D721Med (cell line): ENCODE measurements at regions not wholly inside any gene's neighbourhood (a gene's known extent, or its start where the extent isn't known, plus 50 kb on each side); places are given as distances from the start of the nearest gene placed in this dataset.

Experiments
- DNase-seq: peaks from one replicate; pipeline ENCODE4 v3.0.0; 2011; ENCODE audit warnings: low spot score; ENCODE audit not compliant: insufficient read length
- FAIRE-seq: peaks from 2 replicates; lab custom pipeline; 2011; peaks lifted over from hg19 to GRCh38; lab: Jason Lieb, UNC
- TF ChIP-seq, protein P1 (sequence below): IDR thresholded peaks from 2 replicates; pipeline ENCODE4 v1.5.1; 2012; ENCODE audit warnings: mild to moderate bottlenecking, control low read depth; ENCODE audit not compliant: insufficient read depth; ENCODE audit errors: missing control alignments

GRCh38 chr7:86164827-86165226, 478.9 kb upstream of the GRM3 start:
- TF ChIP-seq, protein P1, sequence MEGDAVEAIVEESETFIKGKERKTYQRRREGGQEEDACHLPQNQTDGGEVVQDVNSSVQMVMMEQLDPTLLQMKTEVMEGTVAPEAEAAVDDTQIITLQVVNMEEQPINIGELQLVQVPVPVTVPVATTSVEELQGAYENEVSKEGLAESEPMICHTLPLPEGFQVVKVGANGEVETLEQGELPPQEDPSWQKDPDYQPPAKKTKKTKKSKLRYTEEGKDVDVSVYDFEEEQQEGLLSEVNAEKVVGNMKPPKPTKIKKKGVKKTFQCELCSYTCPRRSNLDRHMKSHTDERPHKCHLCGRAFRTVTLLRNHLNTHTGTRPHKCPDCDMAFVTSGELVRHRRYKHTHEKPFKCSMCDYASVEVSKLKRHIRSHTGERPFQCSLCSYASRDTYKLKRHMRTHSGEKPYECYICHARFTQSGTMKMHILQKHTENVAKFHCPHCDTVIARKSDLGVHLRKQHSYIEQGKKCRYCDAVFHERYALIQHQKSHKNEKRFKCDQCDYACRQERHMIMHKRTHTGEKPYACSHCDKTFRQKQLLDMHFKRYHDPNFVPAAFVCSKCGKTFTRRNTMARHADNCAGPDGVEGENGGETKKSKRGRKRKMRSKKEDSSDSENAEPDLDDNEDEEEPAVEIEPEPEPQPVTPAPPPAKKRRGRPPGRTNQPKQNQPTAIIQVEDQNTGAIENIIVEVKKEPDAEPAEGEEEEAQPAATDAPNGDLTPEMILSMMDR, result no peak
- DNase-seq, result no peak
- no peak for FAIRE-seq

DNA sequence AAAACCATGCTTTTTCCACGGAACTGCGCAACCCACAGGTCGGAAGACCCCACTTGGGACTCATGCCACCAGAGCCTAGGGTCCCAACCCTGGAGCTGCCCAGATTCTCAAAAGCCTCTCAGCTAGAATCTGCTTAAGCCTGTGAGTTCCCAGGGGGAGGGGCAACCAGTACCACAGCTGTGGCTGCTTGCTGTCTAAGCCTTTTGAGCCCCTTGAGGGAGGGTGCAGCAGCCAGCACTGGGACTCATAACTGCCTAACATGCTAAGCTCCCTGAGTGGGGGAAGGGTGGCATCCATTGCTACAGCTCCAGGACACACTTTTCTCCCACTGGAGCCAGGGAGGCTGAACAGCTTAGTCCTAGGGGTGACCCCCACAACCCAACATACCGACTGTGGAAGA, 485.6 kb upstream of the GRM3 start:
- TF ChIP-seq, protein P1, result no peak
- DNase-seq (no peak), FAIRE-seq (no peak)

DNA sequence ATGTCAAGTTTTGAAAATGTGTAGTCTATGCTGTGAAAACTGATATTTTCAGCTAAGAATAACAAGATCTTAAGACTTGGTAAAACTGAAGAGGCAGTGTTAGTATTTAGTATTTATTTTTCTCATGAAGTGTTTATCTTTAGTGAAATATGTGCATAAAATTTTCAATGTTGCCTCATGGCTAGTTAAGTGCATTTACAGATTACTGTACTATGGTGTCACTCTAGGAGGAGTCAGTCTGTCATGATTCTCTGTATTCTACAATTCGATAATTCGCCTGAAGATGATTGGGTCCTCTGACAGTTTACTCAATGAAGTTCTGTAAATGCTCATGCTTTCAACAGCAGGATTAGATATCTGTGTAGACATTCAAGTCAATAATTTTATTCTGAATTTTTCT, 488.1 kb upstream of the GRM3 start:
- no peak for FAIRE-seq
- TF ChIP-seq, protein P1, result no peak
- DNase-seq, result no peak

DNA sequence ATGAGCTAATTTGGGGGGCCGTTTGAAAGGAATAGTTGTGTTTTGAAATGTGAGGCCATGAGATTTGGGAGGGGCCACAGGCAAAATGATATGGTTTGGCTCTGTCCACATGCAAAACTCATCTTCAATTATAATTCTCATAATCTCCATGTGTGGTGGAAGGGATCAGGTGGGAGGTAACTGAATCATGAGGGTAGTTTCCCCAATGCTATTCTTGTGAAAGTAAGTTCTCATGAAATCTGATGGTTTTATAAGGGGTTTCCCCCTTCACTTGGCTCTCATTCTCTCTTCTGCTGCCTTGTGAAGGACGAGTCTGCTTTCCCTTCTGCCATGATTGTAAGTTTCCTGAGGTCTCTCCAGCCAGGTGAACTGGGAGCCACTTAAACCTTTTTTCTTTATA, 490.8 kb upstream of the GRM3 start:
- FAIRE-seq, result no peak
- TF ChIP-seq, protein P1, result no peak

DNA sequence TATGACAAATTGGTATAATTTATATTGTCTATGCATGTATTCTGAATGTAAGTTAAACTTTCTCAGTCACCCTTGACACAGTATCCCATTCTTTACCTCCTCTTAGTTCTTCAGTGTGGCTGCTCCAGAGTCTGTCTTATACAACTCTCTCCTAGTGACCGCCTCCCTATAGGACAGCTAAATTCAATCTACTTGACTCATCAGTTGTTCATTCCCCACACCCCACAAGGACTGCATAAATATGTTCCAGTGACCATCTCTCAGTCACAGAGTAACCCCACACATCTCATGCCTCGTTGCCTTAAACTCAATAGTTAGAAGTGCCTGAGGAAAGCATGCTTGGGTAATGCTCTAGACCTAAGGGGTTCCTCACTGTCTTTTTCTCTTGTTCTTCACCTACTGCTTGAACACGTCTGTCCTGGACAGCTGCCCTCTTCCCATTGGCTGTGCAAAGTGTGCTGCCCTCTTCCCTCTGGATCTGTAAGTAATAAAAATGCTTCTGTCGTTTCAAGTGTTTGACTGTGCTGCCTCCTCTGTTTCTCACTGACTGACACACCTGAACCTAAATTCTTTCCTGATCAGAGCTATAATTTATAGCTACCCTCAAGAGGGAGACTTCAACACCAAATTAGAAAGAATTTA, 494.6 kb upstream of the GRM3 start:
- no peak for DNase-seq
- TF ChIP-seq, protein P1, result no peak
- no peak for FAIRE-seq

More for the DNA sequence above, 490.8 kb upstream of the GRM3 start:
- DNase-seq, result no peak

DNA sequence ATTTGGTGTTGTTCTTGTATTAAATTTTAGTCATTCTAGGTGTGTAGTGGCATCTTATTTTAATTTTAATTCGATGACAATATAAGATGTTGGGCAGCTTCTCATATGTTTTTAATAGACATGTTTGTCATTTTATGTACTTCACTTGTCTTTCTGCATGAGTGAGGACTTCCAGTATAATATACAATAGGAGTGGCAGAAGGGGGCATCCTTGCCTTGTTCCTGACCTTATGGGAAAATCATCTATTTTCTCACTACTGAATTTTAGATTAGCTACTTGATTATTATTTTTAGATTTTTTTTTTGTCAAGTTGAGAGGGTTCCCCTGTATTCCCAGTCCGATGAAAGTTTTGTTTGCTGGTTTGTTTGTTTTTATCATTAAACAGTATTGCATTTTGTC, 495.2 kb upstream of the GRM3 start:
- TF ChIP-seq, protein P1, result peak; percentile 32
- DNase-seq (no peak), FAIRE-seq (no peak)

DNA sequence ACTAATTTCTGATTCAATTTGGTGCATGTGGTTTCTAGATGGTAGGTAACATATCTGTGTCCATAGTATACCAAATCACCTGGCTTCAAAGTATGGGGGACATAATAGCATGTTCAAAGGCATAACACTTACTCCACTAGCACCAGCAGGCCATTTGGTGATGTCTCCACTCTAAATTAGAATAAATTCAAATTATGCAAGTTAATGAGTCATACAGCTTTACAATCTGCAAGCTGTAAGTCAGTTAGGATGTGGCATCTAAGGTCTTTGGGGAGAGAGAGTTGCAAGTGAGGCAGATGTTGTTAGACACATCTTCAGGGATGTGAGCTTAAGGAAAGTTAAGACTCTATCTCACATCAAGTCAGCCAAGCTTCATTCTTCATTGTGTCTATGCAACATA, 506.4 kb upstream of the GRM3 start:
- TF ChIP-seq, protein P1, result no peak
- FAIRE-seq, result no peak
- DNase-seq, result no peak
